ENCODE measurements at regions not wholly inside any gene's neighbourhood (a gene's known extent, or its start where the extent isn't known, plus 50 kb on each side); places are given as distances from the start of the nearest gene placed in this dataset.

DNA sequence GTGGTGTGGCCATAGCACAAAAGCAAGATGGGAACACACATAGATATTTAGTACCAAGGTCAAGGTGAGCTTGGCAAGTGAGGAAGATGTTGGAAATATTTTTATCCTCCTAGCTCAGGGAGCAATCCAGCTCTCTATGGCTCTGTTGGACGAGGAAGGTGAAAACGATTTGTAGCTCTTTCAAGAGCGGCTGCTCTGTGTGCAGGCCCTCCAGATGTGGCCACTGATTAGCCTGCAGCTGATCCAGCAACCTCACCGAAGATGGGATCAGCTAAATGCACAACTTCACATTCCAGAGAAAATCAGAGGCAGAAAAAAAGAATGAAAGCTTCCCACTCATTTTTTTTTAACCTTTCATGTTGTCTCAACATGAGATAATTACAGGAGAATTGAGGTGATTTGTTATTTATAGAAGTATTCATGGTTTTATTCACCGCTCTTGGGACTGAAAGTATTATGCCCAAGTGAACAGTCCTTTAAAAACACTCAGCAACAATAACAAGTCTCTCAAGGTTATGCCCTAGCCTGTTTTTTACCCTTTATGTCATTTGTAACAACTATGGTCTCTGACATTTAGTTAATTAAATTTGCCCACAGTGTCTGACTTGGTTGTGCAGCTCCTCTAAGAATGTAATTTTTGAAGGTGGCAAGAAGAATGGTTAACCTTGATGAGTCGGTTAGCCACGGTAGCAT lies 213.6 kb upstream of the ADARB2 start:
- DNase-seq (ENCODE audit: low read depth, low spot score): no peak
- H3K4me3 ChIP-seq (ENCODE audit: low read length): no peak overlapping the region

DNA sequence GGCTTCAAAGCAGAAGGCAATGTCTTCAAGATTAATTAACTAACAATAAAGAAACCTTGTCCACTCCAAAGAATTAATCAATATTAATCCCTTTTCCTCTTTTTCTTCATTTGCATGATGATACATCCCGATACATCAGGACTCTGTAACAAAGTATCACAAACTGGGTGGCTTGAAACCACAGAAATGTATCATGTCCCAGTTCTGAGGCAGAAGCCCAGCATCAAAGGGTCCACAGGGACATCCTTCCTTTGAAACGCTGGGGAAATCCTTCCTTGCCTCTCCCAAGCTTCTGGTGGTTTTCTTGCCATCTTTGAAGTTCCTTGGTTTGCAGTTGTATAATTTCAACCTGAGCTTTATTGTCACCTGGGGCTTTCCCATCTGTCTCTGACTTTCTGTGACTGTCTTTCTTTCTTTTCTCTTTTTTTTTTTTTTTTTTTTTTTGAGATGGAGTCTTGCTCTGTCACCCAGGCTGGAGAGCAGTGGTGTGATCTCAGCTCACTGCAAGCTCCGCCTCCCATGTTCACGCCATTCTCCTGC lies 210.2 kb upstream of the ADARB2 start:
- H3K4me3 ChIP-seq (ENCODE audit: low read length): no peak overlapping the region
- DNase-seq (ENCODE audit: low read depth, low spot score): no peak

DNA sequence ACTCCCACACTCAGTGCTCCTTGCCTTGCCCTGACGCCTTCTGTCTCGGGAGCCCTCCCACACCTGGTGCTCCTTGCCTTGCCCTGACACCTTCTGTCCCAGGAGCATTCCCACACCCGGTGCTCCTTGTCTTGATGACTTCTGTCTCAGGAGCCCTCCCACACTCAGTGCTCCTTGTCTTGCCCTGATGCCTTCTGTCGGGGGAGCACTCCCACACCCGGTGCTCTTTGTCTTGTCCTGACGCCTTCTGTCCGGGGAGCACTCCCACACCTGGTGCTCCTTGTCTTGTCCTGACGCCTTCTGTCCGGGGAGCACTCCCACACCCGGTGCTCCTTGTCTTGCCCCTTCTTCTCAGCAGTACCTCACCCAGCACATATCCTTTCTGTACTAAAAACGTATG lies 207.2 kb upstream of the ADARB2 start:
- H3K4me3 ChIP-seq (ENCODE audit: low read length): no peak overlapping the region
- DNase-seq (ENCODE audit: low read depth, low spot score): no peak

DNA sequence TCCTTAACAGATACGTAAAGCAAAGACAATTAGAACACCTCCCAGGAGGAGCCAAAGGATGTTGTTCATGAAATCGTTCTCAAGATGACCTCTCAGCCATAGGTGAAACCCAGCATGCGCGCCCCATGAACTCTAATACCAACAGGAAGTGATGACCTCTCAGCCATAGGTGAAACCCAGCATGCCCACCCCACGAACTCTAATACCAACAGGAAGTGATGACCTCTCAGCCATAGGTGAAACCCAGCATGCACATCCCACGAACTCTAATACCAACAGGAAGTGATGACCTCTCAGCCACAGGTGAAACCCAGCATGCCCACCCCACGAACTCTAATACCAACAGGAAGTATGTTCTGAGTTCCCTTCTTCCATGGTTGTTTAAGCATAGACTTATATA lies 205.2 kb upstream of the ADARB2 start:
- DNase-seq (ENCODE audit: low read depth, low spot score): no peak
- no peak overlapping the region for H3K4me3 ChIP-seq (ENCODE audit: low read length)

DNA sequence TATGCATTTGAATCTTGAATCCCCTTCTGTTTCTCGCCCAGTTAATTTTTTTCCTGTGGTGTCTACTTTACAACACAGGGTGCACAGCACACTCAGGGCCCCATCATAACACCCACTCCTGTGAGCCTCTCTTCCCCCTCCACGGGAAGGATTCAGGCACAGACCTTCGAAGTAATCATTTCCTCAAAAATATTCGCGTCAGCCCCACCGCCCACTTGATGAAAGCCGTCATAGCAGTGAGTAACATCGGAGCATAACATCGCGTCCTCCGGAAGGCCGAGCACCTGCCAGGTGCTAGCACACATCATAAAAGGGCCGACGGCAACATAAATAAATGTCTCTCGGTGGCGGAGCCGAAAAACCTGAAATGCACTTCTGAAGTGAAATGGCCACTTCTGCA lies 201.7 kb upstream of the ADARB2 start:
- no peak overlapping the region for H3K4me3 ChIP-seq (ENCODE audit: low read length)
- DNase-seq (ENCODE audit: low read depth, low spot score): no peak

DNA sequence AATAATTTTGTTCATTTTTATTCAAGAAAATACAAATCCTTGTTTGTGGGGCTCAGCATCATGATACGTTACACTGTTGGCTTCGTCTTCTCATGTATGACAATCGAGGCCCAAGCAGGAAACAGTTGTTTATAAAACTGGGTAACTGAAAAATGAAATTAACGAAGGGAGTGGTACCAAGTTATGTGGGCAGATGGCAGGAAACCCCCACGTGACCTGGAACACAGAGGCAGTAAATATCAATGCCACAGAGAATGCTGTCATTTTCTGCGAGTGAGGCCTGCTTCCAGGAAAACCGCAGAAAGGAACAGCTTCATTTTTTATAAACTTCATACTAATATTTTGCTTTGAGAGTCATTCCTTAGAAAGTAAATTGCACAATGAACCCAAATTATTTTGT lies 201.0 kb upstream of the ADARB2 start:
- no peak overlapping the region for H3K4me3 ChIP-seq (ENCODE audit: low read length)
- no peak for DNase-seq (ENCODE audit: low read depth, low spot score)

DNA sequence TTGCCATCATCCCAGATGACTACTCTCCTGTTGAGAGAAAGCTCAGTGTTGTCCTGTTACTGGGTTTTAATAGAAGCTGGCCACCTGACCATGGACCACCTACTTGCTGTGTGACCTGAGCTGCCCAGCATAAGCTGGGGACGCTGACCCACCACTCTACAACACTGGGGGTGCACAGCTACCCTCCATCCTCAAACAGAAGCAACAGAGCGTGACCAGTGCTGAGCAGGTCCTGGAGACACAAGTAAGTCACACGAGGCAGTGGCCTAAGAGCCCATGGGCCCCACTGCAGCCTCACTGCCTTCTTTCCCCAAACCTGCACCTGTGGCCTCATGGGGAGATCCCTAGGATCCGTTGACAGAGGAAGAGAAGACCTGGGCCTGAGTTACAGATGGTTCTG lies 198.6 kb upstream of the ADARB2 start:
- no peak for DNase-seq (ENCODE audit: low read depth, low spot score)
- H3K4me3 ChIP-seq (ENCODE audit: low read length): no peak overlapping the region

DNA sequence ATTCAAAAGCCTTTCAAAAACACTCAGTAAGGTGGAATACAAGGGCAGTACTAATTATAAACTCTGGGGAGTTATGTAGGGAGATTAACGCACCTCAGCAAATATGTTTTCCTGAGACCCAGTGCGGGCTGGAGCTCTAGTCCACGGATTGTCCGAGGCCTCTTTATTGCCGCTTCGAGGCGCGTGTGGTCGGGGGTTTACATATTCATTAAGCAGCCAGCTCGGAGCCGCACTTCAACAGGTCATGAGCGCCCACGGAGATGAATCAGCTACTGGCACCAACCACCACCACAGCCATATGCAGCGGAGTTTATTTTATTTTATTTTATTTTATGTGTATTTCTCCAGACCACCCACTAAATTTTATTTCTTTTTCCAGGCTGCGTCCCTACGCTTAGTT lies 195.9 kb upstream of the ADARB2 start:
- no peak overlapping the region for H3K4me3 ChIP-seq (ENCODE audit: low read length)

DNA sequence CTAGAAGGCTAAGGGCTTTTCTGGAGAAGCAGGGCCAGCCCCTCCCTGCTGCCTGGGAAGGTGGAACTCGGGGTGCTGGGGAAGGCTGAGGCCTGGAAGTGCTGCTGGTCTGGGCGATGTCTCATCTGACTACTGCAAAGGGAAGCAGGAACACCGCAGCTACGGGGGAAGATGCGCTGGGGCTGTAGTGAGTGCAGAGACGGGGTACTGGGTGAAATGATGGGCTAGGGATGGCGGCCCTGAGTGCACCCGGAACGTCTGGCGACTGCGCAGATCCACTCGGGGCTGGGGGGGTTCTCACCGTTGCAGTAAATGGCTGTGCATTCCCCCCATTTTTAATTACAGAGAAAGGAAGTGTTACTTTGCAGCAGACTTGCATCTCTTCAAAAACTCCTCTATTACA lies 195.4 kb upstream of the ADARB2 start:
- no peak overlapping the region for H3K4me3 ChIP-seq (ENCODE audit: low read length)

More for the DNA sequence above, 195.9 kb upstream of the ADARB2 start:
- no peak for DNase-seq (ENCODE audit: low read depth, low spot score)

DNA sequence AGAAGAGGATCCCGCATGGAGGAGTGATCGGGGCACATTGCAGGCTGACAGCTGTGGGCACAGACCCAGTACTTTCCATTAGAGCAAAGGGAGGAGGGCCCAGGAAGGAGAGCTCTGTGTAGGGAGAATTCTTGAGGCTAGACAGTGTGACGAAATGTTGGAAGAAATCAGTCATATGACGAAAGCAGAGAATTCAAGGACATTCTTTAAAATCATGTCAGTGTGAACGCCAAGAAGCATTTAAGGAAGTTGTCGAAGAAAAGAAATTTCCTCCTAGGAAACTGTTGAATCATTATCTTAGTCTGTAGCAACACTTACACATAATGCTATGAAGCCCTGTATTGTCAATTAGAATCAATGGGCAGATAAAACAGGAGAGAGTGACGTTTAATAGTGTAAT lies 191.3 kb upstream of the ADARB2 start:
- no peak for DNase-seq (ENCODE audit: low read depth, low spot score)
- H3K4me3 ChIP-seq (ENCODE audit: low read length): no peak overlapping the region

More for the DNA sequence above, 195.4 kb upstream of the ADARB2 start:
- DNase-seq (ENCODE audit: low read depth, low spot score): no peak

DNA sequence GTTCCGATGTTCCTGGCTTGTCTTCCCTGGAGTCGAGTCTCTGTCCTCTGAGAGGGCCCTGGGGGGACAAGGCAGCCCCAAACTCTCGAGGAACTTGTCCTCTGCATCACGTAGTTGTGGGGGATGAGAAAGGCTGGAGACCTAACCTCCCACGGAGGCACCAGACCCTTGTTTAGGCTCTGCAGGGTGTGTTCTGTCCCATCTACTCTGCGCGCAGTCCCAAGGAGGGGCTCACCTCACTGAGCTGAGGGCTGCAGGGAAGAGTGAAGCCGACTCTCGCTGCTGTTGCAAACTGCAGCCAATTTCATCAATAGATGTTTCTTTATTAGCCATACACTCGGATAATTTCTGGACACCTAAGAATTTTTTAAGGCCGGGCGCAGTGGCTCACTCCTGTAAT lies 186.7 kb upstream of the ADARB2 start:
- no peak overlapping the region for H3K4me3 ChIP-seq (ENCODE audit: low read length)
- no peak for DNase-seq (ENCODE audit: low read depth, low spot score)

DNA sequence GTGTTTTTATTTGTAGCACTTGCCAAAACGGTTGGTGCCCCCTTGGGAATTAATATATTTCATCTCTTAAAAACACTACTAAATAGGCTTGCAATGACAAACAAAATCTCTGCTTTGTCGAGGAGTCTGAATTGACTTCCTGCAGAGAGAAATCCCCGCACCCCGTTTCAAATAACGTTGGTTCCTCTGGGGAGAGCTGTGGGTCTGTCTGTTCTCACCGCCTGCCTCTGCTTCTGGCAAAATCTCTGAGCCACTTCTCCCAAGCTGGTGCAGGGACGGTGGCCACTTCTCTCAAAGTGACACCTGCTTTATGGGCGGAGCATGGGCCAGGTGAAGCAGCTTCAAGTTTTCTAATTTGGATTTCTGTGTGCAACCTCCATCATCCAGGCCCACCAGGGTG lies 186.3 kb upstream of the ADARB2 start:
- DNase-seq (ENCODE audit: low read depth, low spot score): no peak
- H3K4me3 ChIP-seq (ENCODE audit: low read length): no peak overlapping the region

DNA sequence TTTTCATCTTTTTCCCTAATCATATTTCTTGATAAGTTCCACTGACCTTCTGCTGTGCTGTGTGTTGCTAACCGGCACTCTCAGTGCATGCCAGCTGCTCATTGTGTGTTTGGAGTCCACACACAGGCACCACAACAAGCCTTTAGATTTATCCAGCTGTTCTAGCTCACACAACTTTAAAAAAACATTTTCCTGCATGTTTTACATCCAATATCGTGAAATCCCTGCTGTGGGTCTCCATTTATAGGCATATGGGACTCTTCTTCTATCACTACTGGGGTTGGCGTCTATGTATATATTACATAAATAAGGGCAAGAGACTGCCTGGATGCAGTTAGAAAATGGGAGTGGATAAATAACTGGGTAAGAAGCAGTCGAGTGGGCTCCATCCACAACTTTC lies 183.6 kb upstream of the ADARB2 start:
- no peak overlapping the region for H3K4me3 ChIP-seq (ENCODE audit: low read length)
- DNase-seq (ENCODE audit: low read depth, low spot score): no peak

DNA sequence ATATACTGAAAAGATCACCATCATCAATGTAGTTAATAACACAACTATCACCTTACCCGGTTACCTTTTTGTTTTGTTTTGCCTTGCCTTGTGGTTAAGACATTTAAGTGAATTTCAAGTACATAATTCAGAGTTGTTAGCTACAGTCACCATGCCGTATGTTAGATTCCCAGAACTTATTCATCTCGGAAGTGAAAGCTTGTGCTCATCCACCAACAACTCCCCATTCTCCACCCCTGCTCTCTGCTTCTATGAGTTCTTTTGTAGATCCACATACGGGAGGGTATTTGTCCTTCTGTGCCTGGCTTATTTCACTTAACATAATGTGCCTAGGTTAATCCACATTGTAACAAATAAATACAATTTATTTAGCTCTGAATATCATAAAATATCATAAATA lies 182.8 kb upstream of the ADARB2 start:
- DNase-seq (ENCODE audit: low read depth, low spot score): no peak
- no peak overlapping the region for H3K4me3 ChIP-seq (ENCODE audit: low read length)

DNA sequence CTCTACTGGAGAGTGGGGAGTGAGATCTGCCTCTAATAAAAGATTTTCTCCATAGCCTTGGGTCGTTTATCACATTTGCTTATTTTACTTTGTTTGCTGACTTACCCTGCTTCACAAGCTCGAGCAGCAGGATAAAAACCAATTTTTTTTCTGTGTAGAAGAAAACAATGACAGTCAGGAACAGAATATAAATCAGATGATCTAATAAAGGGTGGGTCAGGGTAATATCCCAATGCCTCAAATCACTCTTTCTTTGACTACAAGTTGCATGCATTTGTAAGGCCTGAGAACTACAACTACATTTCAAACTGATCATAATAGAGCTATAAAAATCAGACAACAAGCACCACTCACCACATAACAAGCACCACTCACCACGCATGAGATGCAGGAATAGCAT lies 174.4 kb upstream of the ADARB2 start:
- DNase-seq (ENCODE audit: low read depth, low spot score): no peak
- no peak overlapping the region for H3K4me3 ChIP-seq (ENCODE audit: low read length)

DNA sequence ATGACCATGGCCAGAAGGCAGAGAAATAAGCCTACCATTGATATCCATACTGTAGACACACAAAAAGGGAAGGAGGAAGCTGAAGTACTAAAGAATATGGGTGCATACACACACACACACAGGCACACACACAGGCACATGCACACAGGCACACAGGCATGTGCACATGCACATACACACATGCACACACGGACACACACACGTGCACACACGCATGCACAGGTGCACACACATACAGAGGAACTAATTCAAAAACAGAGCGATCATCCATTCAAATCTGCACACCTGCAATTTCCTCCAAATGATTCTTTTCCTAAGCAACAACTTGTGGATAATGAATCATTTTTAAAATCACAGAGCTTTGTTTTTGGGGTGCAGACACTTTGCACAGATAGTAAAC lies 166.7 kb upstream of the ADARB2 start:
- no peak for DNase-seq (ENCODE audit: low read depth, low spot score)
- no peak overlapping the region for H3K4me3 ChIP-seq (ENCODE audit: low read length)

DNA sequence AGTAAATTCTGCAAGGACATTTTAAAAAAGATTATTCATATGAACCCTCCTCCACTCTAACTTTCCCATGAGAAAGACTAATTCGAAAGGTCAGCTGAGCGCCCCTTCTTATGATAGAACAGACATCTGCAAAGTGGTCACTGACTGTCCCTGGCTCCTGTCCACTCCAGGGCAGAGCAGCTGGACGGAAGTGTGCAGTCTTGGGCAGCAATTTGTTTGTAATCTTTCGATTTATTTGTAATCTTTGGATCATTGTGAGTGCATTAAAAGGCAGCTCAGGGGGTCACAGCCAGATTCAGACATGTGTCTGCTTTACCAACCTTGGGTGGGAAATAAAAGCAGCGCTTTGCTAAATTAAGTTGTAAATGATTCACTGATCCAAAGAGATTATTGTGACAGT lies 158.8 kb upstream of the ADARB2 start:
- H3K4me3 ChIP-seq (ENCODE audit: low read length): no peak overlapping the region
- DNase-seq (ENCODE audit: low read depth, low spot score): no peak

DNA sequence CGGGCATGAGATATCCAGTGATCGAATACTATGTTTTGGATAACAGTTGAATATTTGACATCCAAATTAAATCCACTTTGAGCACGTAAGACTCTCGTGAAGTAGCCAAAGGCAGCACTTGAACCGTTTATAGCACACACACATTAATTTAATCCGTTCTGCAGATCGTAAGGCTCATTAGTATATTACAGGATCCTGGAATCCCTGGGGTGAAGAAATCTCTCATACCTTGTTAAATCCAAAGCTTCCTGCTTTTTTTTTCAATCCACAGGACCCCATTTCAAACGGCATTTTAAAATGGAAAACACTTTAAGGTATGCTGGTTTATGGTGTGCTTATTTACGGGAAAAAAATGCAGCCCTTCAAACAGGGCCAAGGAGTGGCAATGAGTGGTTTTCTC lies 158.4 kb upstream of the ADARB2 start:
- H3K4me3 ChIP-seq (ENCODE audit: low read length): no peak overlapping the region
- DNase-seq (ENCODE audit: low read depth, low spot score): no peak

DNA sequence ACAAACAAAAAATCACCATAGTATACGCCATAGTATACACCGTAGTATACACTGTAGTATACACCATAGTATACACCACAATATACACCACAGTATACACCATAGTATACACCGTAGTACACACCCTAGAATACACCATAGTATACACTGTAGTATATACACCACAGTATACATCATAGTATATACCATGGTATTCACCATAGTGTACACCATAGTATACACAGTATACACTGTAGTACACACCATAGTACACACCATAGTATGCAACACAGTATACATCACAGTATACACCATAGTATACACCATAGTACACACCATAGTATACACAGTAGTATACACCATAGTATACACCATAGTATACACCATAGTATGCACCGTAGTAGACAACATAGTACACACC lies 157.6 kb upstream of the ADARB2 start:
- H3K4me3 ChIP-seq (ENCODE audit: low read length): no peak overlapping the region
- DNase-seq (ENCODE audit: low read depth, low spot score): no peak

DNA sequence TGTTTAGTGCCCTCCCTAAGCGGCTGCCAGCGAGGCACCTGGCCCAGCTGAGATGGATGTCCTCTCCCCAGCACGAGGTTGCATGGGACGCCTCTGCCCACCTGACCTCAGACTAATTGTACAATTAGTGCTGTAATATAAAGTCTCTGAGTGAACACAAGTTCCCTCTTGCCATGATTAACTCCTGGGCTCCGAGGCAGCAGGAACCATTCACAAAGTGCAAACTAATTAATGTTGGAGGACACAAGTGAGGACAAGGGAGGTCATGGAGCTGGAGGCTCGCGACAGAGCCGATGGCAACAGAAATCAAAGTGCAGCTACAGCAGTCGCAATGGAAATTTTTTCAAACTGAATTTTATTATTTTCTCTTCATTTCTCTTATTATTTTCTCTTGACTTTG lies 156.6 kb upstream of the ADARB2 start:
- no peak for DNase-seq (ENCODE audit: low read depth, low spot score)
- no peak overlapping the region for H3K4me3 ChIP-seq (ENCODE audit: low read length)

DNA sequence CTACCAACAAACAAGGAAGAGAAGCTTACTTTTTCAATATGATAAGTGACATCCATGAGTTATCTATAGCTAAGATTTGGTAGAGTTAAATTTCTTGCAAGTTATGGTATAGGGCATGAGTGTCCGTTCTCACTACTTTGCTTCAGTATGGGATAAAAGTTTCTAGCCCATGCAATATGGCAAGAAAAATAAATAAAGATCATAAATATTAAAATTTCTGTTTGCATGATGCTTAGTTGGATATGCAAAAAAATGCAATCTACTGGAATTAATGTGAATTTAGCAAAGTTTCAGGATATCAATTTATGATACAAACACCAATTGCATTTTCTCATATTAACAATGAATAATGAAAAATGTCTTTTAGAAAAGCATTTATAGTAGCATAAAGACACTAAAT lies 148.7 kb upstream of the ADARB2 start:
- no peak for DNase-seq (ENCODE audit: low read depth, low spot score)
- no peak overlapping the region for H3K4me3 ChIP-seq (ENCODE audit: low read length)

Data from Jurkat, Clone E6-1 (cell line).